ENCODE measurements at regions not wholly inside any gene's neighbourhood (a gene's known extent, or its start where the extent isn't known, plus 50 kb on each side); places are given as distances from the start of the nearest gene placed in this dataset.

GRCh38 chr1:38381256-38381655 lies 334.7 kb upstream of the POU3F1 start (continued):
- TF ChIP-seq SETDB1 (IDR thresholded peaks at IDR 0.05; ENCODE audit: low read length) (no peak), CBFB (CRISPR knock-in tag; IDR thresholded peaks at IDR 0.05) (no peak), SMAD2 (IDR thresholded peaks at IDR 0.05; ENCODE audit: low read depth, low read length) (no peak), MITF (IDR thresholded peaks at IDR 0.05) (no peak), NR2C1 (IDR thresholded peaks at IDR 0.05) (no peak), NR2C1 (tag; IDR thresholded peaks at IDR 0.05) (no peak), CTCFL (IDR thresholded peaks at IDR 0.05; ENCODE audit: borderline replicate concordance, insufficient read depth, low read depth, low read length, poor library complexity, severe bottlenecking) (no peak), PYGO2 (tag; IDR thresholded peaks at IDR 0.05) (no peak), GTF2E2 (tag; IDR thresholded peaks at IDR 0.05) (no peak), TCF7 (IDR thresholded peaks at IDR 0.05; ENCODE audit: borderline replicate concordance) (no peak), ZNF140 (CRISPR knock-in tag; IDR thresholded peaks at IDR 0.05) (no peak), SMARCB1 (IDR thresholded peaks at IDR 0.05; ENCODE audit: insufficient read length, low read depth) (no peak), MAFG (tag; conservative IDR thresholded peaks at IDR 0.05) (no peak), SOX6 (IDR thresholded peaks at IDR 0.05) (no peak), ZNF124 (CRISPR knock-in tag; IDR thresholded peaks at IDR 0.05) (no peak)

All from K562 (cell line).